GM13976 (cell line): ENCODE measurements at regions not wholly inside any gene's neighbourhood (a gene's known extent, or its start where the extent isn't known, plus 50 kb on each side); places are given as distances from the start of the nearest gene placed in this dataset.

Source experiments
- DNase-seq: peaks from one replicate; pipeline ENCODE4 v3.0.0; 2012; ENCODE audit warnings: low spot score
- in situ Hi-C: fragments of 300-500 bp; cut with MboI; formaldehyde crosslinking; loops from one replicate; pipeline ENCODE4 v1.12.0; 2022; ENCODE audit warnings: low sequenced_read_pairs, mixed read lengths, inconsistent platforms; ENCODE audit not compliant: unreplicated experiment
- TF ChIP-seq, protein P1 (sequence below): IDR thresholded peaks from 2 replicates; pipeline ENCODE4 v1.5.1; 2012; ENCODE audit warnings: borderline replicate concordance, mild to moderate bottlenecking; ENCODE audit not compliant: insufficient read depth; ENCODE audit errors: extremely low read depth, missing control alignments, control extremely low read depth

DNA sequence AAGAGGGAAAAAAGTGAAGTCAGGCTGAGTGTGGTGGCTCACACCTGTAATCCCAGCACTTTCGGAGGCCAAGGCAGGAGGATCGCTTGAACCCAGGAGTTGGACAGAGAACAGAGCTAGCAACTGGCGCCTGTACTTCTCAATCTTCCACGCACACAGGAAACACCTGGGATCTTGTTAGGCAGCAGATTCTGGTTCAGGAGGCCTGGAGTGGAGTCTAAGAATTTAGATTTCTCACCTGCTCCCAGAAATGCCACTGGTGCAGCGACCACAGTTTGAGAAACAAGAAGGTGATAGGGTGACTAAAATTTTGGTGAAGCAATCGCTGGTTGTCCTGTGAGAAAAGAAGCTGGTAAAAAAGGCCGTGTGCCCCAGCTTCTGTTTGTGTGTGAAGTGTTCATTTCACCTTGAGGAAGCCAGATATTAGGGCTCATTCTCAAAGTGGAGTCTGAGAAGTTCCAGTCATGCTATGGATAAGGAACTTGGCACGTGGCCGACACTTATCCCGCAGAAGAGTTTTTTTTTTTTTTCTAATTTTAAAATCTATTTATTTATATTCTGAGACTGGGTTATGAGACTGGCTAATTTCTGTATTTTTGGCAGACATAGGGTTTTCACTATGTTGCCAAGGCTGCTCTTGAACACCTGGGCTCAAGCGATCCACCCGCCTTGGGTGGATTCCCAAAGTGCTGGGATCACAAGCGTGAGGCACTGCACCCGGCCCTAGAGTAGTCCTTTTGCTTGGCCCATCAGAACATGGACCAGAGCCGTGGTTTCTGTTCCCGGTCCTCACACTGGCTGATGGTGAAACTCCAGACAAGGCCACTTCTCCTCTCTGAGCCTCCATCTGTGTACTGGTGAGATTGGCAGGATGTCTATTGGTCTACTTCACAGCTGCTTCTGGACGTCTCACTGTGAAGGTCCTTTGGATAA, 324.6 kb upstream of the PROK2 start:
- no peak for DNase-seq
- TF ChIP-seq, protein P1, sequence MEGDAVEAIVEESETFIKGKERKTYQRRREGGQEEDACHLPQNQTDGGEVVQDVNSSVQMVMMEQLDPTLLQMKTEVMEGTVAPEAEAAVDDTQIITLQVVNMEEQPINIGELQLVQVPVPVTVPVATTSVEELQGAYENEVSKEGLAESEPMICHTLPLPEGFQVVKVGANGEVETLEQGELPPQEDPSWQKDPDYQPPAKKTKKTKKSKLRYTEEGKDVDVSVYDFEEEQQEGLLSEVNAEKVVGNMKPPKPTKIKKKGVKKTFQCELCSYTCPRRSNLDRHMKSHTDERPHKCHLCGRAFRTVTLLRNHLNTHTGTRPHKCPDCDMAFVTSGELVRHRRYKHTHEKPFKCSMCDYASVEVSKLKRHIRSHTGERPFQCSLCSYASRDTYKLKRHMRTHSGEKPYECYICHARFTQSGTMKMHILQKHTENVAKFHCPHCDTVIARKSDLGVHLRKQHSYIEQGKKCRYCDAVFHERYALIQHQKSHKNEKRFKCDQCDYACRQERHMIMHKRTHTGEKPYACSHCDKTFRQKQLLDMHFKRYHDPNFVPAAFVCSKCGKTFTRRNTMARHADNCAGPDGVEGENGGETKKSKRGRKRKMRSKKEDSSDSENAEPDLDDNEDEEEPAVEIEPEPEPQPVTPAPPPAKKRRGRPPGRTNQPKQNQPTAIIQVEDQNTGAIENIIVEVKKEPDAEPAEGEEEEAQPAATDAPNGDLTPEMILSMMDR = no peak
- in situ Hi-C loops = no loop called here

- no peak for DNase-seq
- in situ Hi-C loops = no loop called here
- TF ChIP-seq, protein P1 = no peak
These were observed 320.4 kb upstream of the PROK2 start for GRCh38 chr3:72105306-72105705.

DNA sequence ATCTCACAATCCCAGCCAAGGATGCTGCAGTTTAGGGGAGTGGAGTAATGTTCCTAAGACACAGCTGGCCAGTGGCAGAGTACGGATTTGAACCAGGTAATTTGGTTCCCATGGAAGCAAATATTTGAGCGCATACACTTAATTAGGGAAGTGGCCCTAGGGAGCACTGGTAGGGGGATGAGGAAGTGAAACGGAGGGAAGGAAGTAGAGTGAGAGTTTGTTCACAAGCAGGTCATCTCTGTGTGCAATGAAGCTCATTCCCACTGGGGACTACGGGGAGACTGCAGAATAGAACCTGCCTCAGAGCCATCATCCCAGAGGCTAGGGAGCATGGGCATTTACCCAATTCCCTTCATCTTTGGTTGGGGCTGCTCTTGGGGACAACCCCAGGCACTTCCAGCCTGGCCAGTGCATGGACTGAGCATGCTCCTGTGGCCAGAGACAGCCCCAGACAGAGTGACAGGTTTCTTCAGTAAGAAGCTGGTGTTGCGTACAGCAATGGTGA, 317.2 kb upstream of the PROK2 start:
- DNase-seq = peak; percentile 51
- in situ Hi-C loops = no loop called here
- TF ChIP-seq, protein P1 = no peak

DNA sequence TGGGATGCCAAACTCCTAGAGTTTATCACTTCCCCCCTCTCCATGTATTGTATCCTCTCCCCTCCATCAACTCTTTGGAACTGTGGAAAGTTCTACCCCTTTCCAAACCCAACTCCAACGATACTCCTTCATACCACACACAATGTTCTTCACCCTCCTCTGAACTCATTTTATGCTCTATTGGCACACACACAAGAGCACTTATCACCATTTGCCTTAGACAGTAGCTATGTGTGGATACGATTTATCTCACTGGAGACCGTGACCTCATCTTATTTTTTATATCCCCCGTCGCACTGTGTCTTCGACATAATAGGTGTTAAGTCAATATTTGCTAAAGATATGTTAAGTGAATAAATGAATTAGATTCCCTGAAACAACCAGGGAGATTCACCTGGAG, 316.5 kb upstream of the PROK2 start:
- in situ Hi-C loops = no loop called here

DNA sequence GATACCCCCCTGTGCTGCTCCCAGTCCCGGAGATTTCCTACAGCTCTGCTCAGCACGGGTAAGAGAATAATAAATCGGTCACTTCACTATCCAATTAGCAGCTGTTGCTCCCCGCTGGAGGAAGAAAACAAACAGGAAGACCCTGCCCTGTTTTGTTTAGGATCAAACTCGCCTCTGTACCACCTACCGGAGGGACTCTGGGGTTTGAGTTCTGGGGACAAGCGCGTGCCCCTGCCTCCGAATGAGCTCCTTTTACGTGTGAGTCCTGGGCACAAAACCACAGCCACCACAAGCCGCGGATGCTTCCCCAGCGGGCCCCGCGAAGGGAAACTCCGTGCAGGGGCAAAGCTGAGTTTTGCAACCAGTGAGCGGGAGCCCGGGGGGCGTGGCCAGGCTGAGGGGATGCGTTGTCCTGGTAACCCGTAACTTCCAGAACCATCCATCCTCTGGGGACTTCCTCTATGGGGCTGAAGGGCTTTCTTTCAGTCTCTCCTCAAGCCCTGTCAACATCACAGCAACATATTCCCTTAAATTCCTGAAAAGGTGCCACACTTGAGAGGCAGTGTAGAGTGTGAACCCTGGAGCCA, 315.7 kb upstream of the PROK2 start:
- DNase-seq = peak; percentile 86
- in situ Hi-C loops = no loop called here
- TF ChIP-seq, protein P1 = no peak

More for the DNA sequence above, 316.5 kb upstream of the PROK2 start:
- no peak for DNase-seq
- TF ChIP-seq, protein P1 = no peak

- TF ChIP-seq, protein P1 = no peak
- in situ Hi-C loops = no loop called here
- DNase-seq = peak; percentile 42
These were observed 315.1 kb upstream of the PROK2 start for GRCh38 chr3:72100080-72100511.
